ENCODE measurements at regions not wholly inside any gene's neighbourhood (a gene's known extent, or its start where the extent isn't known, plus 50 kb on each side); places are given as distances from the start of the nearest gene placed in this dataset.

DNA sequence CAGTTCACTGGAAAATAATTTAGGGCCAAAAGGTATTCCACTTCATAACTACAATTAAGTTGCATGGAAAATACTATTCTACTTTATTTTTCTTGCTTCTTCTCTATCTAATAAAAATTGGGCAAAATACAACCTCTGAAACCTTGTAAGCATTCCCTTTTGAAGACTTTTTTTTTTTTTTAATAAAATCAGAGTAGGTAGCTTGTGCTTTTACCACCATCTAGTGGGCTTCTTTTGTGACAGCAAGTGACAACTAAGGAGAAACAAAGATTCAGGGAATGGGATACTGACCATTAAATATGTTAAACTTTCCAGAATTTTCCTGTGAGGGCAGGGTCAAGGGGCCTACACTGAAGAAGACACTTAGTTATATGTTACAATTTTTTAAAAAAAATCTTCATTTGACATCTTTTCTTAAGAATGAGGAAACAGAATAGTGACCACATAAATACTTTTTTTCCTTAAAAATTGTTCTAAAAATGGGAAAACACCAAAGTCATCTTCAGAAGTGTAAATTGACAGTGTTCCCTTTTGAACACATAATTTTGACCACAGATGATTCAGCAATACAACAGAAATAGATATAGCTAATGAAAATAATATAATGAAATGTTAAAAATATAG is 1183.2 kb upstream of the ACVR2A start:
- TF ChIP-seq, protein P1, sequence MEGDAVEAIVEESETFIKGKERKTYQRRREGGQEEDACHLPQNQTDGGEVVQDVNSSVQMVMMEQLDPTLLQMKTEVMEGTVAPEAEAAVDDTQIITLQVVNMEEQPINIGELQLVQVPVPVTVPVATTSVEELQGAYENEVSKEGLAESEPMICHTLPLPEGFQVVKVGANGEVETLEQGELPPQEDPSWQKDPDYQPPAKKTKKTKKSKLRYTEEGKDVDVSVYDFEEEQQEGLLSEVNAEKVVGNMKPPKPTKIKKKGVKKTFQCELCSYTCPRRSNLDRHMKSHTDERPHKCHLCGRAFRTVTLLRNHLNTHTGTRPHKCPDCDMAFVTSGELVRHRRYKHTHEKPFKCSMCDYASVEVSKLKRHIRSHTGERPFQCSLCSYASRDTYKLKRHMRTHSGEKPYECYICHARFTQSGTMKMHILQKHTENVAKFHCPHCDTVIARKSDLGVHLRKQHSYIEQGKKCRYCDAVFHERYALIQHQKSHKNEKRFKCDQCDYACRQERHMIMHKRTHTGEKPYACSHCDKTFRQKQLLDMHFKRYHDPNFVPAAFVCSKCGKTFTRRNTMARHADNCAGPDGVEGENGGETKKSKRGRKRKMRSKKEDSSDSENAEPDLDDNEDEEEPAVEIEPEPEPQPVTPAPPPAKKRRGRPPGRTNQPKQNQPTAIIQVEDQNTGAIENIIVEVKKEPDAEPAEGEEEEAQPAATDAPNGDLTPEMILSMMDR (IDR thresholded peaks at IDR 0.05), result no peak
- Histone ChIP-seq H3K4me1 (ENCODE audit: control insufficient read depth in 1 of 2, insufficient read depth in 1 of 2, low read depth in 1 of 2, low read length in 1 of 2) (no peaks in the 10 kb centered on the region), H3K9me3 (no peaks in the 10 kb centered on the region), H3K27me3 (no peaks in the 10 kb centered on the region), H3K4me3 (ENCODE audit: low read depth in 1 of 2, low read length in 1 of 2) (no peak overlapping the region), H3K27ac (no peak overlapping the region), H3K36me3 (no peaks in the 10 kb centered on the region)

DNA sequence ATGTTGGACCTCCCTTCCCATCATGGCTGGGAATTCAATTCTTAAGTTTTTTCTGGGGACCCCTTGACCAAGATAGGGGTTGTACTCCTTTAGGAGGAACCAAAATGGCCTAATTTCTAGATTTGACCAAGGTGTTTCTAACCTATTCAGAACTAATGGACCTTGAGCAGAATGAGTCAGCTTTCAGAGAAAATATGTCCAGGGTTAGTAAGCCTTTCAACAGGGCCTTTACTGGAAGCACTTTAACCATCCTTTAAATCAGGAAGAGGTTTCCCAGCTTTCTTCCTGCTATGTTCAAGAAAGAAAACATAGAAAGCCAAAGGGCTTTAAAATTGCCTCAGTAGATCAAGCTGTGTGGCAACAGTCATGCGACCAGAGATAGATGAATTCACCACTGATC is 1184.9 kb upstream of the ACVR2A start:
- H3K27ac ChIP-seq, result no peak overlapping the region
- H3K9me3 ChIP-seq, result no peaks in the 10 kb centered on the region
- TF ChIP-seq, protein P1 (IDR thresholded peaks at IDR 0.05), result no peak
- no peaks in the 10 kb centered on the region for H3K36me3 ChIP-seq
- H3K4me1 ChIP-seq (ENCODE audit: control insufficient read depth in 1 of 2, insufficient read depth in 1 of 2, low read depth in 1 of 2, low read length in 1 of 2), result no peaks in the 10 kb centered on the region
- H3K27me3 ChIP-seq, result no peaks in the 10 kb centered on the region
- H3K4me3 ChIP-seq (ENCODE audit: low read depth in 1 of 2, low read length in 1 of 2), result no peak overlapping the region

DNA sequence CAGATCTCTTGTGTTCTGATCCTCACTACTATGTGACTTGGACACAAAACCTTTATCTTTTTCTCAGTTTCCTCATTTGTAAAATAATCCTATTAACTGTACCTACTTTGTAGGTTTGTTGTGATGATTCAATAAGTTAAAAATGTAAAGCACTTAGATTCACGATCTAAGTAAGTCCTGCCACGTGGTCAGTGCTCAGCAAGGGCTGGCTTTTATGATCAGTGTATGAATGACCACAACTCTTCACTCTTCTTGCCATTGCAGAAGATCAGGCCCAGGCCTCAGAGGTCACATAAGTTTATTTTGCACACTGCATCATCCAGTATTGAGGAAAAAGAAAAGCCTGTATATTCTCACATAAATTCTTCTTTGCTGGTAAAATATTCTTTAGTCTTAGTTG is 1192.5 kb upstream of the ACVR2A start:
- no peaks in the 10 kb centered on the region for H3K27me3 ChIP-seq
- no peaks in the 10 kb centered on the region for H3K9me3 ChIP-seq
- no peaks in the 10 kb centered on the region for H3K36me3 ChIP-seq
- H3K4me1 ChIP-seq (ENCODE audit: control insufficient read depth in 1 of 2, insufficient read depth in 1 of 2, low read depth in 1 of 2, low read length in 1 of 2), result no peaks in the 10 kb centered on the region
- TF ChIP-seq, protein P1 (IDR thresholded peaks at IDR 0.05), result no peak
- no peak overlapping the region for H3K27ac ChIP-seq
- no peak overlapping the region for H3K4me3 ChIP-seq (ENCODE audit: low read depth in 1 of 2, low read length in 1 of 2)

DNA sequence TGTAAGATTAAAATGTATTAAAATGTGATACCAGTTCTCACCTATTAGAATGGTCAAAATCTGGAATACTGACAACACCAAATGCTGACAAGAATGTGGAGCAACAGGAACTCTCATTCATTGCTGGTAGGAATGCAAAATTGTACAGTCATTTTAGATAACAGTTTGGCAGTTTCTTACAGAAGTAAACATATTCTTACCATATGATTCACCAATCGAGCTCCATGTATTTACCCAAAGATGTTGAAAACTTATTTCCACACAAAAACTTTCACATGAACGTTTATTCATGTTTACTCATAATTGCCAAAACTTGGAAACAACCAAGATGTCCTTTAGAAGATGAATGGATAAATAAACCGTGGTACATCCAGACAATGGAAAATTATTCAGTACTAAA is 1193.5 kb upstream of the ACVR2A start:
- no peak overlapping the region for H3K4me3 ChIP-seq (ENCODE audit: low read depth in 1 of 2, low read length in 1 of 2)
- H3K36me3 ChIP-seq, result no peaks in the 10 kb centered on the region
- TF ChIP-seq, protein P1 (IDR thresholded peaks at IDR 0.05), result no peak
- H3K27ac ChIP-seq, result no peak overlapping the region
- no peaks in the 10 kb centered on the region for H3K27me3 ChIP-seq
- no peaks in the 10 kb centered on the region for H3K4me1 ChIP-seq (ENCODE audit: control insufficient read depth in 1 of 2, insufficient read depth in 1 of 2, low read depth in 1 of 2, low read length in 1 of 2)
- H3K9me3 ChIP-seq, result no peaks in the 10 kb centered on the region

DNA sequence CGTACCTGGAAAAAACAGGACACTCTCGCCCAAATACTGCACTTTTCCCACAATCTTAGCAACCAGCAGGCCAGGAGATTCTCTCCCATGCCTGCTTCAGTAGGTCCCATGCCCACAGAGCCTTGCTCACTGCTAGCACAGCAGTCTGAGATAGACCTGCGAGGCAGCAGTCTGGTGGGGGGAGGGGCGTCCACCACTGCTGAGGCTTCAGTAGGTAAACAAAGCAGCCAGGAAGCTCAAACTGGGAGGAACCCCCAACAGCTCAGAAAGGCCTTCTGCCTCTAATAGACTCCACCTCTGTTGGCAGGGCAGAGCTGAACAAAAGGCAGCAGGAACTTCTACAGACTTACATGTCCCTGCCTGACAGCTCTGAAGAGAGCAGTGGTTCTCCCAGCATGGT is 1202.8 kb upstream of the ACVR2A start:
- no peak overlapping the region for H3K4me3 ChIP-seq (ENCODE audit: low read depth in 1 of 2, low read length in 1 of 2)
- H3K4me1 ChIP-seq (ENCODE audit: control insufficient read depth in 1 of 2, insufficient read depth in 1 of 2, low read depth in 1 of 2, low read length in 1 of 2), result no peaks in the 10 kb centered on the region
- no peaks in the 10 kb centered on the region for H3K27me3 ChIP-seq
- no peaks in the 10 kb centered on the region for H3K9me3 ChIP-seq
- H3K36me3 ChIP-seq, result no peaks in the 10 kb centered on the region
- TF ChIP-seq, protein P1 (IDR thresholded peaks at IDR 0.05), result no peak
- no peak overlapping the region for H3K27ac ChIP-seq

Data from neutrophil (primary cell).